Loucy (cell line): ENCODE measurements at regions not wholly inside any gene's neighbourhood (a gene's known extent, or its start where the extent isn't known, plus 50 kb on each side); places are given as distances from the start of the nearest gene placed in this dataset.

Source experiments
- CTCF ChIP-seq: fragments of 200-600 bp; sonication (generic); conservative IDR thresholded peaks from 2 replicates; pipeline ENCODE4 v1.5.1; 2014; ENCODE audit warnings: mild to moderate bottlenecking, antibody characterized with exemption, low read length
- EZH2phosphoT487 ChIP-seq: fragments of 200-600 bp; IDR thresholded peaks from 2 replicates; pipeline ENCODE4 v1.6.1; 2018; ENCODE audit warnings: antibody characterized with exemption, mild to moderate bottlenecking, moderate library complexity, borderline replicate concordance

GRCh38 chrX:82703551-82703950 is 804.5 kb upstream of the POU3F4 start:
- TF ChIP-seq CTCF (no peak), EZH2phosphoT487 (no peak)
